K562 (cell line): ENCODE measurements at regions not wholly inside any gene's neighbourhood (a gene's known extent, or its start where the extent isn't known, plus 50 kb on each side); places are given as distances from the start of the nearest gene placed in this dataset.

Experiments
- ELF4 ChIP-seq: fragments of 450-650 bp; formaldehyde crosslinking; IDR thresholded peaks from 2 replicates; pipeline ENCODE4 v1.4.0; 2022; ENCODE audit warnings: missing genetic modification characterization
- EZH2 ChIP-seq: IDR thresholded peaks from 2 replicates; pipeline ENCODE4 v1.6.1; 2012; ENCODE audit warnings: low read depth, mild to moderate bottlenecking, inconsistent platforms, low read length, borderline replicate concordance
- POLR3A ChIP-seq: IDR thresholded peaks from 2 replicates; pipeline ENCODE4 v1.6.1; 2011; ENCODE audit warnings: borderline replicate concordance, mild to moderate bottlenecking, moderate library complexity; ENCODE audit not compliant: insufficient read length, insufficient read depth; ENCODE audit errors: extremely low read depth
- TF ChIP-seq, protein P1 (sequence below), 3 experiments: IDR thresholded peaks in 2 of 3; conservative IDR thresholded peaks in 1 of 3; 2 replicates each; pipeline ENCODE4 v1.5.1; 2011 to 2012; ENCODE audit warnings: low read length in 3 of 3, mild to moderate bottlenecking in 3 of 3, control low read depth in 2 of 3, improper control_type of control experiment in 1 of 3, inconsistent platforms in 1 of 3, low read depth in 1 of 3, mixed read lengths in 1 of 3, moderate library complexity in 1 of 3; ENCODE audit not compliant: insufficient read depth in 2 of 3

DNA sequence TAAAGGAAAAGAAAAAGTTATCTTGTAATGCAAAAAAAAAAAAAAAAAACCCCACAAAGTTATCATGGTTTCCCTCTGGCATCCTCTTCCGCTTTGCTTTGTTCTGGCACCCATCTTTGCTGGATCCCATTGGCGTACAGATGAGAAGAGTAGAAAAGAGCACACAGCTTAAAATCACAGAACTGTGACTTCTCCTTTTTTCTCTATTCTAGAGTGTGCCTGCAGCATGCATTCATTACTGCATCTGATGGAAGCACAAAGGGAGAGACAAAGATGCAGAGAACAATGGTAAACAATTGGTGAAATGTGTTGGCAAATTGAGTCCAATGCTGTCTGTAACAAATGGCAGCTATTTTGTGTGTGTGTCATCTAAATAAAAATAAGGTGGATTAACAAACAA, 440.8 kb upstream of the PIK3R1 start:
- no peak for TF ChIP-seq POLR3A
- TF ChIP-seq, protein P1, sequence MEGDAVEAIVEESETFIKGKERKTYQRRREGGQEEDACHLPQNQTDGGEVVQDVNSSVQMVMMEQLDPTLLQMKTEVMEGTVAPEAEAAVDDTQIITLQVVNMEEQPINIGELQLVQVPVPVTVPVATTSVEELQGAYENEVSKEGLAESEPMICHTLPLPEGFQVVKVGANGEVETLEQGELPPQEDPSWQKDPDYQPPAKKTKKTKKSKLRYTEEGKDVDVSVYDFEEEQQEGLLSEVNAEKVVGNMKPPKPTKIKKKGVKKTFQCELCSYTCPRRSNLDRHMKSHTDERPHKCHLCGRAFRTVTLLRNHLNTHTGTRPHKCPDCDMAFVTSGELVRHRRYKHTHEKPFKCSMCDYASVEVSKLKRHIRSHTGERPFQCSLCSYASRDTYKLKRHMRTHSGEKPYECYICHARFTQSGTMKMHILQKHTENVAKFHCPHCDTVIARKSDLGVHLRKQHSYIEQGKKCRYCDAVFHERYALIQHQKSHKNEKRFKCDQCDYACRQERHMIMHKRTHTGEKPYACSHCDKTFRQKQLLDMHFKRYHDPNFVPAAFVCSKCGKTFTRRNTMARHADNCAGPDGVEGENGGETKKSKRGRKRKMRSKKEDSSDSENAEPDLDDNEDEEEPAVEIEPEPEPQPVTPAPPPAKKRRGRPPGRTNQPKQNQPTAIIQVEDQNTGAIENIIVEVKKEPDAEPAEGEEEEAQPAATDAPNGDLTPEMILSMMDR (IDR thresholded peaks at IDR 0.05 in 2 of 3, conservative IDR thresholded peaks at IDR 0.05 in 1 of 3; ENCODE audit: insufficient read depth in 2 of 3, low read depth in 1 of 3, low read length in 3 of 3): no peak
- TF ChIP-seq ELF4: no peak
- no peak for TF ChIP-seq EZH2
